Gastroesophageal sphincter (tissue), 3 donors: ENCODE measurements at regions not wholly inside any gene's neighbourhood (a gene's known extent, or its start where the extent isn't known, plus 50 kb on each side); places are given as distances from the start of the nearest gene placed in this dataset.

Experiments
- EP300 ChIP-seq: sonication (generic); formaldehyde crosslinking; IDR thresholded peaks from one replicate; pipeline ENCODE4 v1.6.1; 2017; ENCODE audit warnings: antibody characterized with exemption, mild to moderate bottlenecking
- POLR2A ChIP-seq, 2 donors: fragments of 450-650 bp; IDR thresholded peaks; one replicate each; pipeline ENCODE4 v1.6.1; 2017; ENCODE audit warnings: antibody characterized with exemption in 2 of 2, mild to moderate bottlenecking in 2 of 2, moderate library complexity in 1 of 2
- TF ChIP-seq, protein P1 (sequence below), 4 experiments: fragments of 200-600 bp in 2 of 4; fragments of 450-650 bp in 2 of 4; sonication (generic) in 1 of 4; IDR thresholded peaks; one replicate each; pipeline ENCODE4 v1.5.1; 2017 to 2019; ENCODE audit warnings: antibody characterized with exemption in 4 of 4, mild to moderate bottlenecking in 2 of 4, moderate library complexity in 2 of 4

DNA sequence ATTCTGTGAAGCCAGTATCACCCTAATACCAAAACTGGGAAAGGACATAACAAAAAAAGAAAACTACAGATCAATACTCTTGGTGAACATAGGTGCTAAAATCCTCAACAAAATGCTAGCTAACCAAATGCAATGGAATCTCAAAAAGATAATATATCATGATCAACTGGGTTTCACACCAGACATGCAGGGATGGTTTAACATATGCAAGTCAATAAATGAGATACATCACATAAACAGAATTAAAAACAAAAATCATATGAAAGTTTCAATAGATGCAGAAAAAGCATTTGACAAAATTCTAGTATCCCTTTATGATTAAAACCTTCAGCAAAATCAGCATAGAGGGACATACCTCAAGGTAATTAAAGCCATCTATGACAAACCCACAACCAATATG is 198.2 kb upstream of the NDUFV2 start:
- TF ChIP-seq POLR2A (IDR thresholded peaks at IDR 0.05) (no peak), EP300 (no peak)
- TF ChIP-seq, protein P1, sequence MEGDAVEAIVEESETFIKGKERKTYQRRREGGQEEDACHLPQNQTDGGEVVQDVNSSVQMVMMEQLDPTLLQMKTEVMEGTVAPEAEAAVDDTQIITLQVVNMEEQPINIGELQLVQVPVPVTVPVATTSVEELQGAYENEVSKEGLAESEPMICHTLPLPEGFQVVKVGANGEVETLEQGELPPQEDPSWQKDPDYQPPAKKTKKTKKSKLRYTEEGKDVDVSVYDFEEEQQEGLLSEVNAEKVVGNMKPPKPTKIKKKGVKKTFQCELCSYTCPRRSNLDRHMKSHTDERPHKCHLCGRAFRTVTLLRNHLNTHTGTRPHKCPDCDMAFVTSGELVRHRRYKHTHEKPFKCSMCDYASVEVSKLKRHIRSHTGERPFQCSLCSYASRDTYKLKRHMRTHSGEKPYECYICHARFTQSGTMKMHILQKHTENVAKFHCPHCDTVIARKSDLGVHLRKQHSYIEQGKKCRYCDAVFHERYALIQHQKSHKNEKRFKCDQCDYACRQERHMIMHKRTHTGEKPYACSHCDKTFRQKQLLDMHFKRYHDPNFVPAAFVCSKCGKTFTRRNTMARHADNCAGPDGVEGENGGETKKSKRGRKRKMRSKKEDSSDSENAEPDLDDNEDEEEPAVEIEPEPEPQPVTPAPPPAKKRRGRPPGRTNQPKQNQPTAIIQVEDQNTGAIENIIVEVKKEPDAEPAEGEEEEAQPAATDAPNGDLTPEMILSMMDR (IDR thresholded peaks at IDR 0.05), result no peak
